Activated naive CD8-positive, alpha-beta T cell treated with anti-CD3 and anti-CD28 coated beads, Interleukin-2, amount 10 ng/mL, durations not matched to agents 7 days and 5 days (primary cell): ENCODE measurements at regions not wholly inside any gene's neighbourhood (a gene's known extent, or its start where the extent isn't known, plus 50 kb on each side); places are given as distances from the start of the nearest gene placed in this dataset.

Experiments
- ATAC-seq: fragments of 150-1000 bp; cut with Tn5 transposase; one replicate; pipeline ENCODE4 v1.10.0; 2021; ENCODE audit warnings: low read depth, moderate library complexity
- POLR2A ChIA-PET: fragments of 350-600 bp; sonication (Branson Sonifier 250); formaldehyde crosslinking; loops from one replicate; lab custom pipeline; 2021; ENCODE audit warnings: antibody characterized with exemption; lab: Charles Lee
- DNase-seq: peaks from one replicate; pipeline ENCODE4 v3.0.0; 2021
- H3K27ac Mint-ChIP-seq: one replicate; pipeline ENCODE4 v1.8.0; 2022; ENCODE audit warnings: mild to moderate bottlenecking, mixed read lengths
- H3K27me3 Mint-ChIP-seq: one replicate; pipeline ENCODE4 v1.8.0; 2022; ENCODE audit warnings: mild to moderate bottlenecking, moderate library complexity, mixed read lengths
- H3K36me3 Mint-ChIP-seq: one replicate; pipeline ENCODE4 v1.8.0; 2021; ENCODE audit warnings: mild to moderate bottlenecking, mixed read lengths
- H3K4me1 Mint-ChIP-seq: one replicate; pipeline ENCODE4 v1.8.0; 2021; ENCODE audit warnings: mixed read lengths
- H3K4me3 Mint-ChIP-seq: one replicate; pipeline ENCODE4 v1.8.0; 2022; ENCODE audit warnings: mild to moderate bottlenecking, moderate library complexity, mixed read lengths
- H3K9me3 Mint-ChIP-seq: one replicate; pipeline ENCODE4 v1.8.0; 2021; ENCODE audit warnings: mixed read lengths

GRCh38 chr3:26763723-26764122 lies 141.2 kb downstream of the LRRC3B start:
- no peak overlapping the region for H3K4me3 Mint-ChIP-seq
- no peaks in the 10 kb centered on the region for H3K4me1 Mint-ChIP-seq
- no peak for DNase-seq
- POLR2A ChIA-PET: no interaction called here
- peaks cover 2% of the 10 kb centered on the region for H3K9me3 Mint-ChIP-seq
- H3K27me3 Mint-ChIP-seq: no peaks in the 10 kb centered on the region
- peak overlapping the region; percentile 54 for H3K27ac Mint-ChIP-seq
- no peak for ATAC-seq
- no peaks in the 10 kb centered on the region for H3K36me3 Mint-ChIP-seq

DNA sequence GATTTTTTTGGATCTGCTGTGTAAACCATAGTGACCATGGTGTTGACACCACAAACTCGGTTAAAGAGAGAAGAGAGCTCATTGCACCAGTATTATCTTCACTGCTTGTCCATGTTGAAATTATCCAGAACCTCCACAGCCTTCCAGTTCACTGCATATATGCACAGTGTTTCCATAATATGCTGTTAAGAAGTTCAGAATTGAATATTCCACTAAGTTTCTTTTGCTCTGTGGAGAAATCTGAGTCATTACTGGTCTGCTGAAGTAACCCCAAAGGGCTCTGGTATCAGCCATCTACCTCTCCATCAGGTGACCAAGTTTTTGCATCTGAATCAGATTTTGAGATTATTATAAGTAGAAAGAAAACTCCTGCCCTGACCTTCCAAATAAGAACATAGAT lies 143.5 kb downstream of the LRRC3B start:
- H3K27ac Mint-ChIP-seq: no peak overlapping the region
- POLR2A ChIA-PET: no interaction called here
- H3K36me3 Mint-ChIP-seq: no peaks in the 10 kb centered on the region
- no peaks in the 10 kb centered on the region for H3K4me1 Mint-ChIP-seq
- H3K4me3 Mint-ChIP-seq: no peak overlapping the region
- ATAC-seq: no peak
- DNase-seq: no peak
- no peaks in the 10 kb centered on the region for H3K27me3 Mint-ChIP-seq
- H3K9me3 Mint-ChIP-seq: peaks cover 2% of the 10 kb centered on the region

- Mint-ChIP-seq H3K27me3 (no peaks in the 10 kb centered on the region), H3K4me1 (no peaks in the 10 kb centered on the region), H3K27ac (no peak overlapping the region), H3K4me3 (no peak overlapping the region), H3K36me3 (no peaks in the 10 kb centered on the region), H3K9me3 (peaks cover 2% of the 10 kb centered on the region)
- DNase-seq (no peak), ATAC-seq (no peak)
- POLR2A ChIA-PET: no interaction called here
Observed at GRCh38 chr3:26768068-26768651, 145.6 kb downstream of the LRRC3B start.

- POLR2A ChIA-PET: no interaction called here
- Mint-ChIP-seq H3K27ac (no peak overlapping the region), H3K36me3 (no peaks in the 10 kb centered on the region), H3K27me3 (no peaks in the 10 kb centered on the region), H3K9me3 (no peaks in the 10 kb centered on the region), H3K4me1 (no peaks in the 10 kb centered on the region), H3K4me3 (no peak overlapping the region)
- DNase-seq: no peak
- no peak for ATAC-seq
Observed at GRCh38 chr3:26799679-26800317, 177.2 kb downstream of the LRRC3B start.

- no peak overlapping the region for H3K4me3 Mint-ChIP-seq
- no peak for ATAC-seq
Observed at GRCh38 chr3:26807272-26807671, 184.7 kb downstream of the LRRC3B start.

DNA sequence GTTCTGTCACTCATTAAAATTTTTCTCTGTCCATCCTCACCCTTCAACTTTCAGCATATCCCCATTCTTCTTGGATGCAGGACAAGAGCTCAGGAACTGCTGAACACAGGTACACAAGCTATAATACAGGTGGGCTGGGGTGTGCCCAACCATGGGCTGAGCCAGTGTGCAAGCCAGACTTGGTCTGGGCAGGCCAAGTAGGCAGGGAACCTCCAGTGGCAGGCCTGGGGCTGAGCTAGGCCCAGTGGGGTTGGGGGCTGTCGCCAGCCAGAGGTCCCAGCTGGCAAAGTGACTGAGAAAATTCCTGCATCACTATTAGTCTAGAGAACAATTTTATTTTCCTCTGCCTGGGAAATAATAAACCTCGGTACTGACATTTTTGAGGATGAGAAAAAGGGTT lies 202.9 kb downstream of the LRRC3B start:
- Mint-ChIP-seq H3K4me1 (no peaks in the 10 kb centered on the region), H3K36me3 (no peaks in the 10 kb centered on the region), H3K27ac (no peak overlapping the region), H3K27me3 (no peaks in the 10 kb centered on the region), H3K9me3 (peaks cover 20% of the 10 kb centered on the region), H3K4me3 (no peak overlapping the region)
- ATAC-seq (no peak), DNase-seq (no peak)
- POLR2A ChIA-PET: no interaction called here

More at GRCh38 chr3:26807272-26807671, 184.7 kb downstream of the LRRC3B start:
- POLR2A ChIA-PET: no interaction called here
- Mint-ChIP-seq H3K27me3 (no peaks in the 10 kb centered on the region), H3K9me3 (peaks cover 2% of the 10 kb centered on the region), H3K27ac (no peak overlapping the region), H3K4me1 (no peaks in the 10 kb centered on the region), H3K36me3 (no peaks in the 10 kb centered on the region)
- DNase-seq: no peak

GRCh38 chr3:26827169-26827568 lies 204.6 kb downstream of the LRRC3B start:
- no peaks in the 10 kb centered on the region for H3K4me1 Mint-ChIP-seq
- POLR2A ChIA-PET: no interaction called here
- H3K27me3 Mint-ChIP-seq: no peaks in the 10 kb centered on the region
- no peaks in the 10 kb centered on the region for H3K36me3 Mint-ChIP-seq
- no peak overlapping the region for H3K27ac Mint-ChIP-seq
- H3K9me3 Mint-ChIP-seq: peaks cover 16% of the 10 kb centered on the region
- DNase-seq (no peak), ATAC-seq (no peak)
- no peak overlapping the region for H3K4me3 Mint-ChIP-seq

GRCh38 chr3:26838026-26838425 lies 215.5 kb downstream of the LRRC3B start:
- DNase-seq (no peak), ATAC-seq (no peak)
- H3K36me3 Mint-ChIP-seq: no peaks in the 10 kb centered on the region
- peaks cover 5% of the 10 kb centered on the region for H3K9me3 Mint-ChIP-seq
- no peaks in the 10 kb centered on the region for H3K27me3 Mint-ChIP-seq
- no peak overlapping the region for H3K4me3 Mint-ChIP-seq
- no peaks in the 10 kb centered on the region for H3K4me1 Mint-ChIP-seq
- POLR2A ChIA-PET: no interaction called here
- no peak overlapping the region for H3K27ac Mint-ChIP-seq

- H3K9me3 Mint-ChIP-seq: peaks cover 5% of the 10 kb centered on the region
- POLR2A ChIA-PET: no interaction called here
- no peak for ATAC-seq
- H3K36me3 Mint-ChIP-seq: no peaks in the 10 kb centered on the region
- no peak overlapping the region for H3K4me3 Mint-ChIP-seq
- no peaks in the 10 kb centered on the region for H3K27me3 Mint-ChIP-seq
- no peak for DNase-seq
- H3K27ac Mint-ChIP-seq: no peak overlapping the region
- no peaks in the 10 kb centered on the region for H3K4me1 Mint-ChIP-seq
Observed at GRCh38 chr3:26839001-26839400, 216.4 kb downstream of the LRRC3B start.

- POLR2A ChIA-PET: no interaction called here
- no peak overlapping the region for H3K27ac Mint-ChIP-seq
- no peaks in the 10 kb centered on the region for H3K27me3 Mint-ChIP-seq
- H3K36me3 Mint-ChIP-seq: no peaks in the 10 kb centered on the region
- DNase-seq: no peak
- H3K4me1 Mint-ChIP-seq: no peaks in the 10 kb centered on the region
- ATAC-seq: no peak
- H3K4me3 Mint-ChIP-seq: no peak overlapping the region
- H3K9me3 Mint-ChIP-seq: peaks cover 5% of the 10 kb centered on the region
Observed at GRCh38 chr3:26840272-26840870, 217.8 kb downstream of the LRRC3B start.

GRCh38 chr3:26845194-26845593 lies 222.6 kb downstream of the LRRC3B start:
- DNase-seq (no peak), ATAC-seq (no peak)
- Mint-ChIP-seq H3K27me3 (no peaks in the 10 kb centered on the region), H3K4me1 (no peaks in the 10 kb centered on the region), H3K36me3 (no peaks in the 10 kb centered on the region), H3K4me3 (no peak overlapping the region), H3K27ac (no peak overlapping the region), H3K9me3 (peaks cover 4% of the 10 kb centered on the region)
- POLR2A ChIA-PET: no interaction called here

DNA sequence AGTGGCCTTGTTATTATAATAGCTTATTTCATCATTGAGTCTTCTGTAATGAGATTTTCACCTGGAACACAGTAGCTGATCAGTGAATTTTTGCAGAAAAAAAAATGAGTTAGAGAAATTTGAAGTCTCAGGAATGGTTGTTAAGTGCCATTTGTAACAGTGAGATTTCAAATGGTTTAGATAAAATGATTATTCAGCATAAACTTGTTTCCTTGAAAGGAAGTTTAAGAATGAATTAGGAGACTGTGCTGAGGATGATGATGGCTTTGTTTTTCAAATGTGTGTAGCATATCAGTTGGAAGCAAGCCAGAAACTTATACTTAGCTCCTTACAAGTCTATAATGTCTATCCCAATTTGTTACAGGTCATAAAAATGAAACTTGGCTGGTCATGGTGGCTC lies 225.1 kb downstream of the LRRC3B start:
- H3K27ac Mint-ChIP-seq: no peak overlapping the region
- no peak overlapping the region for H3K4me3 Mint-ChIP-seq
- DNase-seq (no peak), ATAC-seq (no peak)
- no peaks in the 10 kb centered on the region for H3K4me1 Mint-ChIP-seq
- POLR2A ChIA-PET: no interaction called here
- no peaks in the 10 kb centered on the region for H3K36me3 Mint-ChIP-seq
- peaks cover 2% of the 10 kb centered on the region for H3K9me3 Mint-ChIP-seq
- H3K27me3 Mint-ChIP-seq: no peaks in the 10 kb centered on the region

DNA sequence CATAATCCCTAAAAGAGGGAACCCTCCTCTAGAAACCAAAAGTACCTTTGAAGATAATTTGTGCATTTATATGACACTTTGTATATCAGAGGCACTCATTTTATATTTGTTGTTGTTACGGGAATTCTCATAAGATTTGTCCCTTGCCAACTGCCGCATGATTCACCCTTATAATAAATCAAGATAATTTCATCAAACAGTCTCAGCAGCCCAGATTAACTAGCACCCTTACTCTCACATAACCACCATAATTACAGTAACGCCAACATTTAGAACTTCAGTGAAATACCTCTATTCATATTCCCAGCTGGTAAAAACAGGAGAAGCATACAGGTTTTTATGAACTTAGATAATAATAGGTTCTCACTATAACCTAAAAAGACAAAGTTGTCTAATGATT lies 271.9 kb downstream of the LRRC3B start:
- POLR2A ChIA-PET: no interaction called here
- H3K4me3 Mint-ChIP-seq: no peak overlapping the region
- H3K27me3 Mint-ChIP-seq: no peaks in the 10 kb centered on the region
- no peaks in the 10 kb centered on the region for H3K36me3 Mint-ChIP-seq
- H3K9me3 Mint-ChIP-seq: no peaks in the 10 kb centered on the region
- H3K4me1 Mint-ChIP-seq: no peaks in the 10 kb centered on the region
- ATAC-seq (no peak), DNase-seq (no peak)
- H3K27ac Mint-ChIP-seq: no peak overlapping the region

- Mint-ChIP-seq H3K4me3 (no peak overlapping the region), H3K36me3 (no peaks in the 10 kb centered on the region), H3K27me3 (no peaks in the 10 kb centered on the region), H3K9me3 (peaks cover 2% of the 10 kb centered on the region), H3K4me1 (no peaks in the 10 kb centered on the region), H3K27ac (no peak overlapping the region)
- DNase-seq: no peak
- no peak for ATAC-seq
- POLR2A ChIA-PET: no interaction called here
Observed at GRCh38 chr3:26915208-26915607, 292.6 kb downstream of the LRRC3B start.
